Ammon's horn (tissue), 1 donor: ENCODE measurements at regions not wholly inside any gene's neighbourhood (a gene's known extent, or its start where the extent isn't known, plus 50 kb on each side); places are given as distances from the start of the nearest gene placed in this dataset.

Source experiments
- DNase-seq: peaks from one replicate; pipeline ENCODE4 v3.0.0-alpha.2; 2016; ENCODE audit warnings: low spot score

GRCh38 chr4:4808086-4808485 is 51.4 kb upstream of the MSX1 start:
- no peak for DNase-seq

GRCh38 chr4:4805887-4806286 is 53.6 kb upstream of the MSX1 start:
- DNase-seq: no peak

GRCh38 chr4:4803912-4804296 is 55.6 kb upstream of the MSX1 start:
- no peak for DNase-seq

- DNase-seq: no peak
Measured at GRCh38 chr4:4803216-4803911, 56.1 kb upstream of the MSX1 start.

GRCh38 chr4:4800646-4801408 is 58.6 kb upstream of the MSX1 start:
- no peak for DNase-seq

- no peak for DNase-seq
Measured at GRCh38 chr4:4794421-4794820, 65.0 kb upstream of the MSX1 start.

GRCh38 chr4:4792466-4792865 is 67.0 kb upstream of the MSX1 start:
- no peak for DNase-seq

- DNase-seq: peak; percentile 69
Measured at GRCh38 chr4:4791299-4792111, 68.0 kb upstream of the MSX1 start.

- DNase-seq: no peak
Measured at GRCh38 chr4:4789462-4789861, 70.0 kb upstream of the MSX1 start.

GRCh38 chr4:4788573-4788972 is 70.9 kb upstream of the MSX1 start:
- DNase-seq: no peak

GRCh38 chr4:4787421-4787820 is 72.0 kb upstream of the MSX1 start:
- no peak for DNase-seq

GRCh38 chr4:4784379-4784778 is 75.1 kb upstream of the MSX1 start:
- DNase-seq: no peak

- no peak for DNase-seq
Measured at GRCh38 chr4:4783847-4784246, 75.6 kb upstream of the MSX1 start.

- no peak for DNase-seq
Measured at GRCh38 chr4:4782969-4783368, 76.5 kb upstream of the MSX1 start.

- DNase-seq: no peak
Measured at GRCh38 chr4:4781936-4782707, 77.3 kb upstream of the MSX1 start.

- no peak for DNase-seq
Measured at GRCh38 chr4:4780729-4781244, 78.7 kb upstream of the MSX1 start.

GRCh38 chr4:4779486-4779885 is 80.0 kb upstream of the MSX1 start:
- no peak for DNase-seq

GRCh38 chr4:4779054-4779453 is 80.4 kb upstream of the MSX1 start:
- DNase-seq: no peak

- no peak for DNase-seq
Measured at GRCh38 chr4:4778554-4778953, 80.9 kb upstream of the MSX1 start.

GRCh38 chr4:4776934-4777333 is 82.5 kb upstream of the MSX1 start:
- no peak for DNase-seq

GRCh38 chr4:4776335-4776734 is 83.1 kb upstream of the MSX1 start:
- DNase-seq: no peak

- no peak for DNase-seq
Measured at GRCh38 chr4:4775493-4776004, 83.9 kb upstream of the MSX1 start.
